ENCODE measurements at regions not wholly inside any gene's neighbourhood (a gene's known extent, or its start where the extent isn't known, plus 50 kb on each side); places are given as distances from the start of the nearest gene placed in this dataset.

DNA sequence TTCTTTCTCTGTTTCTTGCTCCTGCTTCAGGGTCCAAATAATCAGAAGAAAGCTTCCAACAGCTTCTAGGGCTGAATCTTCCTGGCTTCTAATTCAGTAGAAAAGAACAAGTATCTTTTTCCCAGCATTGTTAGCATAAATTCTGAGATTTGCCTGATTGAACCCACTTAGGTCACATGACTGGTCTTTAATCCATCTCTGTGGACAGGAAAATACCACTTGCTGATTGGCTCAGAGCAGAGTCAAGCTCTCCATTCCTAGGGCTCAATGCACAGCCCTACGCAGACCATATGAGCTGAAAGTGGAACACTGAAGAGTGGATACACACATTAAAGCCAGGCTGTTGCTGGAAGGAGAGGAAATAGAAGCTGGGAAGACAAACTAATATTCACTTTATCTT, 99.6 kb upstream of the RPL34 start:
- no peaks in the 10 kb centered on the region for H3K4me1 ChIP-seq
- no peaks in the 10 kb centered on the region for H3K27me3 ChIP-seq
- H3K27ac ChIP-seq = no peak overlapping the region
- no peak overlapping the region for H3K4me3 ChIP-seq
- H3K36me3 ChIP-seq = no peaks in the 10 kb centered on the region
- H3K9me3 ChIP-seq = no peaks in the 10 kb centered on the region
- TF ChIP-seq, protein P1, sequence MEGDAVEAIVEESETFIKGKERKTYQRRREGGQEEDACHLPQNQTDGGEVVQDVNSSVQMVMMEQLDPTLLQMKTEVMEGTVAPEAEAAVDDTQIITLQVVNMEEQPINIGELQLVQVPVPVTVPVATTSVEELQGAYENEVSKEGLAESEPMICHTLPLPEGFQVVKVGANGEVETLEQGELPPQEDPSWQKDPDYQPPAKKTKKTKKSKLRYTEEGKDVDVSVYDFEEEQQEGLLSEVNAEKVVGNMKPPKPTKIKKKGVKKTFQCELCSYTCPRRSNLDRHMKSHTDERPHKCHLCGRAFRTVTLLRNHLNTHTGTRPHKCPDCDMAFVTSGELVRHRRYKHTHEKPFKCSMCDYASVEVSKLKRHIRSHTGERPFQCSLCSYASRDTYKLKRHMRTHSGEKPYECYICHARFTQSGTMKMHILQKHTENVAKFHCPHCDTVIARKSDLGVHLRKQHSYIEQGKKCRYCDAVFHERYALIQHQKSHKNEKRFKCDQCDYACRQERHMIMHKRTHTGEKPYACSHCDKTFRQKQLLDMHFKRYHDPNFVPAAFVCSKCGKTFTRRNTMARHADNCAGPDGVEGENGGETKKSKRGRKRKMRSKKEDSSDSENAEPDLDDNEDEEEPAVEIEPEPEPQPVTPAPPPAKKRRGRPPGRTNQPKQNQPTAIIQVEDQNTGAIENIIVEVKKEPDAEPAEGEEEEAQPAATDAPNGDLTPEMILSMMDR (IDR thresholded peaks at IDR 0.05) = no peak
- DNase-seq (ENCODE audit: low spot score) = no peak

DNA sequence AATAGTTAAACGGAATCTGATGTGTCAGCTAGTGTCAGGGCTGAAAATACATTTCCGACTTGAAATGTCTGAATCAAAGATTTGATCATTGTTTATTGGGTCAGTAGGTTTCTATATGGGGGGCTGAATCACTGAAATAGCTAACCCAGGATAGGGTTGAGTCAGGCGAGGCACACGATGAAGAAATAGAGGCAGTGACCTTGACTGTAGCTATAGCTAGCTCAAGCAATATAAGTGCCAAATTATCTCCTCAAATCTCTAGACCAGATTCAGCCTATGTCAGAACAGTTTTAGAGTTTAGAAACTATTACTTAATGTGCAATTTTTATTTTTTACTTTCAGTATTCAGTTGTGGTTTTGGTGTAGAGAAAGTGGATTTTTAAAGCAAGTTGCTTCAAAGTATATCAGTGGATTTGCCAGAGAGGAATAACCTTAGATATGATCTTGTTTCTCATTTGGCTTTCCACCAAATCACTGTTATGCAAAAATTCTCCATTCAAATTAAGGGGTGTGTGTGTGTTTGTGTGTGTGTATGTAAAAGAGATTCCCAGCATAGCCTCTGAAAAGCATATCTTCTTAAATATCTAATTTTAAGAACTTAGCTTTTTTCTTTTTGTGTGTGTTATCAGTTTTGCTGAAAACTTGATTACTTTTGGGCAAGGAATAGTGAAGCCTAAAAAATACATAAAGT, 100.3 kb upstream of the RPL34 start:
- no peak for DNase-seq (ENCODE audit: low spot score)
- H3K4me1 ChIP-seq = no peaks in the 10 kb centered on the region
- TF ChIP-seq, protein P1 (IDR thresholded peaks at IDR 0.05) = no peak
- H3K4me3 ChIP-seq = no peak overlapping the region
- H3K27ac ChIP-seq = no peak overlapping the region
- no peaks in the 10 kb centered on the region for H3K27me3 ChIP-seq
- no peaks in the 10 kb centered on the region for H3K36me3 ChIP-seq
- no peaks in the 10 kb centered on the region for H3K9me3 ChIP-seq

GRCh38 chr4:108519208-108519833, 101.1 kb upstream of the RPL34 start:
- no peak for DNase-seq (ENCODE audit: low spot score)
- Histone ChIP-seq H3K4me1 (no peaks in the 10 kb centered on the region), H3K27me3 (no peaks in the 10 kb centered on the region), H3K4me3 (no peak overlapping the region), H3K27ac (no peak overlapping the region), H3K36me3 (no peaks in the 10 kb centered on the region), H3K9me3 (no peaks in the 10 kb centered on the region)
- TF ChIP-seq, protein P1 (IDR thresholded peaks at IDR 0.05) = no peak

DNA sequence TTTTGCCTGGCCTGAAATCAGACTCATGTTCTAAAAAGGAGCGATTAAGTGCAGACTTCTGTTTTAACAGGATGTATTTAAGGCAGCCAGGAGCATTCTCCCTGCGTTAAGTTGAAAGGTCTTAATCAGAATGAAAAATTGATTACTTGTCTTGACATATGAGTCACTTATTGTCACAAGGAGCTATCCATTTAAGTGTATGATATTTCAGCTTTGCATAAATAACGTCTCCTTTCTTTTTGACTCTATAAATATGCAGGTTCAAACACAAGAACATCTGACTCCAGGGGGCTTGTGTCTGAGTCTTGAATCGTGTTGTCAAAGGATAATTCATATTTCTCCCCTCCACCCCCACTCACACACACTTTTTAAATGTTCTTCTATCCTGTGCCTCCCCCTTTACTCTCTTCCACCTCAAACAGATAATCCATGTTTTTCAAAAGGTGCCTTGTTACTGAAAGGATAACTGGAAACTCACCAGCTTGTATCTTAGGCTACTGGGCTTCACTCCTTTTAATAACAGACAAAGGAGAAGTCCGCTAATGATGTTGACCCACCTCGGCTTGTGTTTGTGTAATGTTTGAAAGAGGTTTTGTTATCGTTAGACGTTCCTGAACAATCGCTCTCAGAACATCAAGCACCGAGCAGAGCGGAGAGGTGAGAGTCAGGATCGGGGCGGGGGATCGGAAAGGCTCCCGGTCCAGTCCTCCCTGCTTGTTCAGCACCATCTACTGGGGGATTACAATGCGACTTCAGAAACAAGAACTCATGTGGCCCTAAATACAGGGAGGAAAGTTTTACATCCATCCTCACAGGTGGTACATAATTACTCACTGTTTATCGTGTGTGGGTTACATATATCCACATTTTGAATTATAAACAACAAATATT, 107.5 kb upstream of the RPL34 start:
- TF ChIP-seq, protein P1 (IDR thresholded peaks at IDR 0.05) = peak in 1 of 2 donors; percentile 59
- Histone ChIP-seq H3K4me3 (no peak overlapping the region), H3K36me3 (no peaks in the 10 kb centered on the region), H3K27ac (no peak overlapping the region), H3K9me3 (no peaks in the 10 kb centered on the region), H3K4me1 (no peaks in the 10 kb centered on the region), H3K27me3 (no peaks in the 10 kb centered on the region)
- no peak for DNase-seq (ENCODE audit: low spot score)

DNA sequence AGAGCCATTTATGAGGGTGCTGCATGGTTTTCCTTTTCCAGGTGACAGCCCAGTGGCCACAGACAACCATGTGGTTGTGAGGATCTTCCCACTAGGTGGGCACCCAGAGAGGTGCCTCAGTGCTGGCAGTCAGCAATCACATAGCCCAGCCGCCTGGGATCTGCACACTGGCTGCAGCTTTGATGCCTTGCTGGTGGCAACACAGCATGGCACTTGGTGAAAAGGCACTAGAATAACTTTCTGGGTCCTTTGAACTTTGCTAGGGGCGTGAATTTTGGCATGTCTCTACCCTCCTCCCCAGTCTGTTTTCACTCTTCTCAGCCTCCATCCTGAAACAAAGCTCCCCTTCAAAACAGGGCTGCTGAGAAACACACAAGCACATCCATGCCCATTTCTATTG, 108.8 kb upstream of the RPL34 start:
- no peak for DNase-seq (ENCODE audit: low spot score)
- no peak overlapping the region for H3K4me3 ChIP-seq
- TF ChIP-seq, protein P1 (IDR thresholded peaks at IDR 0.05) = no peak
- H3K27me3 ChIP-seq = no peaks in the 10 kb centered on the region
- no peaks in the 10 kb centered on the region for H3K9me3 ChIP-seq
- no peaks in the 10 kb centered on the region for H3K4me1 ChIP-seq
- no peak overlapping the region for H3K27ac ChIP-seq
- H3K36me3 ChIP-seq = no peaks in the 10 kb centered on the region

Data from right atrium auricular region (tissue), 2 donors.